Hepatocyte (in vitro differentiated cells): ENCODE measurements at regions not wholly inside any gene's neighbourhood (a gene's known extent, or its start where the extent isn't known, plus 50 kb on each side); places are given as distances from the start of the nearest gene placed in this dataset.

Experiments
- DNase-seq: peaks from one replicate; pipeline ENCODE4 v3.0.0-alpha.2; 2016; ENCODE audit warnings: low spot score
- H2AFZ ChIP-seq: fragments of 200-600 bp; sonication (generic); 2 replicates; pipeline ENCODE4 v1.6.0; 2016; ENCODE audit warnings: antibody characterized with exemption, mild to moderate bottlenecking
- H3K27ac ChIP-seq: fragments of 200-600 bp; sonication (generic); 2 replicates; pipeline ENCODE4 v1.5.1; 2016; ENCODE audit warnings: mild to moderate bottlenecking
- H3K27me3 ChIP-seq: fragments of 200-600 bp; sonication (generic); 2 replicates; pipeline ENCODE4 v1.6.1; 2016
- H3K36me3 ChIP-seq: fragments of 200-600 bp; sonication (generic); replicated peaks from 2 replicates; pipeline ENCODE4 v1.5.1; 2016; ENCODE audit warnings: low read depth; ENCODE audit not compliant: insufficient read depth
- H3K4me1 ChIP-seq: fragments of 200-600 bp; sonication (generic); 2 replicates; pipeline ENCODE4 v1.5.1; 2016; ENCODE audit warnings: mild to moderate bottlenecking, moderate library complexity; ENCODE audit not compliant: insufficient read depth
- H3K4me2 ChIP-seq: fragments of 200-600 bp; sonication (generic); 2 replicates; pipeline ENCODE4 v1.6.0; 2016
- H3K4me3 ChIP-seq: fragments of 200-600 bp; sonication (generic); 2 replicates; pipeline ENCODE4 v1.5.1; 2016; ENCODE audit warnings: mild to moderate bottlenecking
- H3K79me2 ChIP-seq: fragments of 200-600 bp; sonication (generic); 2 replicates; pipeline ENCODE4 v1.6.0; 2017; ENCODE audit warnings: mild to moderate bottlenecking
- H3K9me2 ChIP-seq: fragments of 200-600 bp; sonication (generic); replicated peaks from 2 replicates; pipeline ENCODE4 v1.6.0; 2017; ENCODE audit warnings: mild to moderate bottlenecking; ENCODE audit not compliant: insufficient read depth
- H3K9me3 ChIP-seq: fragments of 200-600 bp; sonication (generic); 2 replicates; pipeline ENCODE4 v1.5.1; 2016; ENCODE audit warnings: low read depth, mild to moderate bottlenecking
- H4K20me1 ChIP-seq: fragments of 200-600 bp; sonication (generic); 2 replicates; pipeline ENCODE4 v1.6.0; 2016; ENCODE audit warnings: mild to moderate bottlenecking; ENCODE audit not compliant: insufficient read depth, poor library complexity, severe bottlenecking
- CTCF ChIP-seq: fragments of 200-600 bp; sonication (generic); IDR thresholded peaks from 2 replicates; pipeline ENCODE4 v1.5.1; 2016; ENCODE audit warnings: antibody characterized with exemption, mild to moderate bottlenecking; ENCODE audit not compliant: poor library complexity
- EZH2 ChIP-seq: fragments of 200-600 bp; sonication (generic); IDR thresholded peaks from 2 replicates; pipeline ENCODE4 v1.6.1; 2016; ENCODE audit warnings: antibody characterized with exemption, mild to moderate bottlenecking, borderline replicate concordance
- EZH2phosphoT487 ChIP-seq: fragments of 200-600 bp; sonication (generic); IDR thresholded peaks from one replicate; pipeline ENCODE4 v1.6.1; 2018; ENCODE audit warnings: antibody characterized with exemption, mild to moderate bottlenecking, low read depth, moderate library complexity; ENCODE audit not compliant: unreplicated experiment, severe bottlenecking
- WGBS: methylation state at CpG from one replicate; pipeline ENCODE4 v1.1.6; 2016; ENCODE audit warnings: low lambda C conversion rate; ENCODE audit errors: missing lambda C conversion rate; 5-methylcytosine and 5-hydroxymethylcytosine counted together

- Histone ChIP-seq H3K27me3 (no peaks in the 10 kb centered on the region), H3K9me2 (no peaks in the 10 kb centered on the region), H3K27ac (no peak overlapping the region), H3K4me2 (no peak overlapping the region), H2AFZ (no peak overlapping the region), H3K4me3 (no peak overlapping the region), H3K36me3 (no peaks in the 10 kb centered on the region), H4K20me1 (no peaks in the 10 kb centered on the region), H3K9me3 (no peaks in the 10 kb centered on the region), H3K4me1 (peaks cover 7% of the 10 kb centered on the region), H3K79me2 (no peaks in the 10 kb centered on the region)
- no peak for TF ChIP-seq EZH2phosphoT487
- TF ChIP-seq CTCF, result no peak
- no peak for TF ChIP-seq EZH2
- WGBS, result 42% methylated on average over 2 of the region's 2 CpGs
- no peak for DNase-seq
Observed at GRCh38 chr1:83115785-83116184, 883.1 kb downstream of the TTLL7 start.

- no peak for DNase-seq
- Histone ChIP-seq H3K36me3 (no peaks in the 10 kb centered on the region), H3K9me2 (no peaks in the 10 kb centered on the region), H3K27ac (no peak overlapping the region), H3K9me3 (no peaks in the 10 kb centered on the region), H3K4me1 (peaks cover 7% of the 10 kb centered on the region), H3K79me2 (no peaks in the 10 kb centered on the region), H2AFZ (no peak overlapping the region), H4K20me1 (no peaks in the 10 kb centered on the region), H3K4me3 (no peak overlapping the region), H3K27me3 (no peaks in the 10 kb centered on the region), H3K4me2 (no peak overlapping the region)
- TF ChIP-seq CTCF, result no peak
- no peak for TF ChIP-seq EZH2
- TF ChIP-seq EZH2phosphoT487, result no peak
- 79% methylated on average over 2 of the region's 2 CpGs for WGBS
Observed at GRCh38 chr1:83114136-83114834, 884.6 kb downstream of the TTLL7 start.

- H3K4me3 ChIP-seq, result no peak overlapping the region
- no peaks in the 10 kb centered on the region for H3K9me2 ChIP-seq
- WGBS, result 88% methylated on average over 2 of the region's 2 CpGs
- H4K20me1 ChIP-seq, result no peaks in the 10 kb centered on the region
- no peak overlapping the region for H2AFZ ChIP-seq
- no peak overlapping the region for H3K4me2 ChIP-seq
- no peaks in the 10 kb centered on the region for H3K9me3 ChIP-seq
- H3K27me3 ChIP-seq, result no peaks in the 10 kb centered on the region
- H3K79me2 ChIP-seq, result no peaks in the 10 kb centered on the region
- no peaks in the 10 kb centered on the region for H3K36me3 ChIP-seq
- H3K4me1 ChIP-seq, result peaks cover 7% of the 10 kb centered on the region
- TF ChIP-seq CTCF (no peak), EZH2 (no peak), EZH2phosphoT487 (no peak)
- no peak for DNase-seq
- H3K27ac ChIP-seq, result no peak overlapping the region
Observed at GRCh38 chr1:83113652-83114051, 885.3 kb downstream of the TTLL7 start.
